ENCODE measurements at regions not wholly inside any gene's neighbourhood (a gene's known extent, or its start where the extent isn't known, plus 50 kb on each side); places are given as distances from the start of the nearest gene placed in this dataset.

GRCh38 chr5:56479696-56480077 is 246.6 kb upstream of the ANKRD55 start:
- peak; percentile 28 for DNase-seq

DNA sequence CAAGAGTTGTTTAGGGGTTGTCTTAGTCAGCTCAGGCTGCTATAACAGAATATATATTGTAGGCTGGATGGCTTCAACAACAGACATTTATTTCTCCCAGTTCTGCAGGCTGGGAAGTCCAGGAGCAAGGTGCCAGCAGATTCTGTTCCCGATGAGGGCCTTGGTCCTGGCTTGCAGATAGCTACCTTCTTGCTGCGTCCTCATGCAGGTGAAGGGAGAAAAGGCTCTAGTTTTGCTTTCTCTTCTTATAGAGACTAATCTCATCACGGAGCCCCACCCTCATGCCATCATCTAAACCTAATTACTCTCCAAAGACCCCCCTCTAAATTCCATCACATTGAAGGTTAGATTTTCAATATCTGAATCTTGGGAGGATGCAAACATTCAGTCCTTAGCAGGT is 246.0 kb upstream of the ANKRD55 start:
- DNase-seq: no peak

DNA sequence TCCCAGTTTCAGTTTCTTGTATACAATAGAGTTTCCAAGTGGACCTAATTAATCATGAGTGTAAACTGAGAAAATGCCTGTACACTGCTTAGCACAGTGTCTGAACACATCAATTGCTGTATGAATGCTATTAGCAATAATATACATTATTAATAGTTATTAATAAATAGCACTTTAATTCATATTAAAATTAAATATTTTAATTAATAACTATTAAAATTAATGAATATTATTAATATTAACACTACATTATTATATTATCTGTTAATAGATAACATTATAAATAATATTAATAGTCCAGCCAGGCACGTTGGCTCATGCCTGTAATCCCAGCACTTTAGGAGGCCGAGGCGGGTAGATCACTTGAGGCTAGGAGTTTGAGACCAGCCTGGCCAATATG is 244.9 kb upstream of the ANKRD55 start:
- no peak for DNase-seq

GRCh38 chr5:56476487-56476856 is 243.3 kb upstream of the ANKRD55 start:
- no peak for DNase-seq

GRCh38 chr5:56475689-56476486 is 242.8 kb upstream of the ANKRD55 start:
- DNase-seq: no peak

GRCh38 chr5:56471707-56472106 is 238.6 kb upstream of the ANKRD55 start:
- DNase-seq: no peak

DNA sequence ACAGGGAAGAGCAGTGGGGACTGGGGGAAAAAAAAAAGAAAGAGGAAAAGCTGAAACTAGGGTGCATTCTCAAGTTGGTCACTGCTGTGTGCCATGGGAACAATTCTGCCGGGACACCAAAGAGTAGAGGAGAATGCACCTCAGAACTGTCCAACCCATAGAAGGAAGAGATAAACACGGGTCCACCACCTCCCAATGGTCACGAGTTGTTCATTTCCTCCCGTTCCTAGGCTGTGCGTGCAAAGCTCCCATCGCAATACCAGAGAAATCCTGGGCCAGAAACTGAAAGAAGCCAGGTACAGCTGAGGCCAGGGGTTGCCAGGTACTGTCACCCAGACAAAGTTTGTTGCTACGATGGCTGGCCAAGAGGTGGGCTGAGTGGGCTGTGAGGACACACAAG is 236.9 kb upstream of the ANKRD55 start:
- no peak for DNase-seq

DNA sequence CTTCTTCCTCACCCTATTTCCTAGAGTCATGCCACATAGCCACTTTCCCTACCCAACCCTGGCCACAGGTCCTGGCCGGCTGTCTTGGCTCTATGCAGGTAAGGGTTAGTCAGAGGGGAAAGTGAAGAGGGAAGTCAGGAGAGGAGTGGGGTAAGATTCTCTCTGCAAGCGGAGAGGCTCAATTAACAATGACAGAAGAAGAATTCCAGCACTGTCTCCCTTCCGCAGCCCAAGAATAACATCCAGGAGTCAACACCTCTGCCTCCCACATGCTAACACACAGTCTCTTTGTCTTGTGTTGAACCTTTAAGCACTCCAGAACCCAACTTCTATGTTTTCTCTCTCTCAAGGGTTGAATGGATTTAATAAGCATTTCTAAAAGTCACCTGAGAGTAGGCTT is 235.1 kb upstream of the ANKRD55 start:
- no peak for DNase-seq

DNA sequence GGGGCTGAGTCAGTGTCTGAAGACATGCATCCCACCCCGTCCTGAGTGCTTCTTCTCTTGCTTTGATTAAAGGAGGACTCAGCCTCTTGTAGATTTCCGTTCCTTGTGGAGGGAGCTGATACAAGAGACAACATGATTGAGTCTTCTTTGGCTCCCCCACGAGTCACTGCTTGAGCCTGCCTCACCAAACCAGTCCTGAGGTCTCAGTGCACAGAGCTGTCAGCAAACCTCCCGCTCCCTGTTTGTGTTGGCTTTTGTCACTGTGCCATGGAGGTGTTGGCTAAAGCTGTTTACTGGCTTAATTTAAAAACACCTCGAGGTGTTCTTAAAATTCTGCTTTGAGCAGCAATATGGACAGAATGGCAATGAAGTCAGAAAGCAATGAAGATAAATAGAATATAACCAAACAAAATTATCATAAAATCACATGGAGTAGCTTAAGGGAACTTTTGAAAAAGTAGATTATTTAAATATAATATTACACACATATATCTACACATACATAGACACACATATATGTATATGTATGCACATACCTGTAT is 234.1 kb upstream of the ANKRD55 start:
- DNase-seq: no peak

- DNase-seq: no peak
Observed at GRCh38 chr5:56466136-56466816, 233.1 kb upstream of the ANKRD55 start.

DNA sequence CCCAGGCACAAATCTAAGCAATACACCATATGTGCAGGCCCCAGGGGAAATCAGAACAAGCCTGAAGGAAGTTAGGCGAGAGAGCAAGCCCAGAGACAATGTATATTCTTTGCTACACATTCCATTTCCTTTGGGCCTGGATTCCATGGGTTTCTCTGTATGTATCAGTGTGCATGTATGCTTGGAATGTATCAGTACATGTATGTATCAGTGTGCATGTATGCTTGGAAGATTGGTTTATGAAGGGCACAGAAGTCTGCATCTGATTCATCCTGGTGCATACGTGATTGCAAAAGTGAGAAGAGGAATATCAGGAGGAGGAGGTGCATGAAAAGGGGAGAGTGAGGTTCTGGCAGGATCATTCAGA is 232.6 kb upstream of the ANKRD55 start:
- no peak for DNase-seq

DNA sequence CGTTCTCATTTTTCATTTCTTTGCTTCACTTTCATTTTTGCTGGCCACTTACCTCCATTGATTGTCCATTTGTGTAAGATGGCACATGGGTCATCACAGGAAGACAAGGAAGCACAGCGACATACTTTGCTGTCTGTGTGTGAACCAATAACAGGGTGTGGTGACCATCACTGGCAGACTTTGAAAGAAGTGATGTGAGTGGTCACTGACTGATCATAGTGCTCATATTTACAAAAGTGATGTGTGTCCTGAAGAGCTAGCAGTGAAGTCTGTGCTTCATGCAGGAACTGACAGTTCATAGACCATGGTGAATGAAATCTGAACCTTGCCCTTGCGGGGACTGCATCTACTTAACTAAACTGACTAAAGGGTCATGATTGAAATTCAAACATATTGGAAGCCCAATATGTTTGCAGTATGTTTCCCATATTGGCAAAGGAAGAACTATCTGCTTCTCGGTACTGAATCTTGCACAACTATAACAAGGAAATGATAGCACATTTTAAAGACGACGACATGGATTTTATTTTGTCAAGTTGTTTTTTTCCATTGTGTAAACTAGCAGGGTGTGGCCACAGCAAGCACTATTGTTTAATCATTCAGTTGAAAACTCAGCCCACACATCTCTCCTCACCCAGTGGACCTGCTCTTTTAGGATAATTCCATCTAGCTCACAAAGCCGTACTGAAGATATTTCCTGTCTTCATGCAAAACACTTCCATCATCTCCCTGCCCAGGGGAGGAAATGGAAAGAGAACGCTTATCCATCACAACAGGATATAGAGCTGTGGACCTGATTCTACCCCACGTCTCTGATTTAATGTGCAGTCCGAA is 232.0 kb upstream of the ANKRD55 start:
- DNase-seq: no peak

DNA sequence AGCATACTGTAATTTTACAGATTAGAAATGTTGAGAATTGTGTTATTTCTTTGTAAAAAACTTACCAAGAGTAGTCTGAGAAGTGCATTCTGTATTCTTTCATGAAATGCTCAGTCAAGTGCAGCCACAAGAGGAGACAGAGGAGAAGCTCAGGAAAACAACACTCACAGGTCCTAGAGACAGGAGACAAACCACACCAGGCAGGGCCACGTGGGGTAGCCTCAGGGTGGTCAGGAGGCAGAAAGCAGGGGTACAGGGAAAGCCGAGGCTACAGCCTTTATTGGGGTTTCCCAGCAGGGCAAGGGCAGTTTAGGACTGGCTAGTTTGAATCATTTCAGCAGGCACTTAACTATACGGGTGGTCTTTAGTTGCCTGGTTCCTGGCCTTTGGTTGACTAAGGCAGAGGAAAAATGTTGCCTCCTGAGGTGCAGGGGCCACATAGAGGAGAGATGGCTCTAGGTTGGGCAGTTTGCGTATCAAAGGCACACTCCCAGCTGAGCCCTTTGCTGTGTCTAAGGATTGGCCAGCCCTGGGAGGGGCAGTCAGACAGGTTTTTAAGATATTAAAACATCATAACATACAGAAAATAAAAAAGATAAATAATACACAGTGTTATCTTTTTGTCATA is 230.9 kb upstream of the ANKRD55 start:
- no peak for DNase-seq

- DNase-seq: no peak
Observed at GRCh38 chr5:56461584-56461983, 228.5 kb upstream of the ANKRD55 start.

DNA sequence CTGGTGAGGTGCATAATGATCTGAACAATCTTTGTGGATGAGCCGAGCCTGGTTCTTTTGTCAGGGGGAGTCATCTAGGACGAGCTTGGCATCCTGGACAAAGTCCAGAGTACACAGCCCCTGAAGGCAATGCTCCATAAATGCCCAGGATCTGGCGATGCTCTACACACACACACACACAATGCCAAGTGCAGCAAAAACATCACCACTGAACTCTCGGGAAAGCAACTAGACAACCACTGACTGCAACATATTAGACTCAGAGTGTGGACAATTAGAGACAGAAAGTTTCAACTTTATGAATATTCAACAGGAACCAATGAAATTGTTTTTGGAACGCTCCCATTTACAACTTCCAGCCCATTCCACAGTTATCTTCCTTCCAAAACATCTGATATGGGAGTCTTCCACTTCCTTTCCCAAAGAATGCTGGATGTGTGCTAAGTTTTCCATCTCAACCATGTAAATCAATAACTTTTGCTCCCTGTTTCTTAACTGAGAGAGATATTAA is 227.6 kb upstream of the ANKRD55 start:
- DNase-seq: no peak

- DNase-seq: no peak
Observed at GRCh38 chr5:56460195-56460546, 227.0 kb upstream of the ANKRD55 start.

GRCh38 chr5:56459394-56460194 is 226.5 kb upstream of the ANKRD55 start:
- no peak for DNase-seq

- DNase-seq: no peak
Observed at GRCh38 chr5:56457887-56458812, 225.0 kb upstream of the ANKRD55 start.

DNA sequence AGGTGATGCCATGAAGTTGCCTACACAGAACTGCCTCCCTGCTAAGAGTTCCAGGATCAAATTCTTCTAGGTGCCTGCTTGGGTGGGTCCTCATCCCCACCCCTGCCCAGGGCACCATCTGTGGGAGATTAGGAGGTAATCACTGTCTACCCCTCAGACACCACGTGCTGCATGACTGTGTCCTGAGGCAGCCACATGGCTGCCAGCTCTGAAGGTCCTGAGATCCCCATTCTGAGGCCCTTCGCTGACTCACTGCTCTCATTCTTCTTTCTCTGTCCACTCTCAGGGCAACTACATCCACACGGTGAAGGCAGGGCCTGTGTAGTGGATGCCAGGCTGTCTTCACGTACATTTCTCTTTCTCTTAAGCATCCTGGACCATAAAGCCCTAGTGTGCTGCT is 222.9 kb upstream of the ANKRD55 start:
- no peak for DNase-seq

GRCh38 chr5:56455417-56455816 is 222.3 kb upstream of the ANKRD55 start:
- no peak for DNase-seq
